Loucy (cell line): ENCODE measurements at regions not wholly inside any gene's neighbourhood (a gene's known extent, or its start where the extent isn't known, plus 50 kb on each side); places are given as distances from the start of the nearest gene placed in this dataset.

Experiments
- H2AFZ ChIP-seq: fragments of 200-600 bp; sonication (generic); 2 replicates; pipeline ENCODE4 v1.6.0; 2016; ENCODE audit warnings: antibody characterized with exemption, mild to moderate bottlenecking, low read length, moderate library complexity
- H3F3A ChIP-seq: fragments of 200-600 bp; 2 replicates; pipeline ENCODE4 v1.6.0; 2016; ENCODE audit warnings: antibody characterized with exemption, low read depth, mild to moderate bottlenecking
- H3K27me3 ChIP-seq: fragments of 200-600 bp; sonication (generic); 2 replicates; pipeline ENCODE4 v1.6.1; 2014; ENCODE audit warnings: low read length, mild to moderate bottlenecking; ENCODE audit not compliant: insufficient read depth, poor library complexity, severe bottlenecking
- H3K36me3 ChIP-seq: fragments of 200-600 bp; sonication (generic); 2 replicates; pipeline ENCODE4 v1.6.1; 2016; ENCODE audit warnings: low read length; ENCODE audit not compliant: insufficient read depth
- H3K4me1 ChIP-seq: fragments of 200-600 bp; sonication (generic); 2 replicates; pipeline ENCODE4 v1.5.1; 2014; ENCODE audit warnings: low read length, mild to moderate bottlenecking; ENCODE audit not compliant: insufficient read depth, poor library complexity, severe bottlenecking
- H3K4me2 ChIP-seq: fragments of 200-600 bp; sonication (generic); 2 replicates; pipeline ENCODE4 v1.6.0; 2014; ENCODE audit warnings: antibody characterized with exemption, low read length, low read depth, mild to moderate bottlenecking; ENCODE audit not compliant: poor library complexity, severe bottlenecking
- H3K4me3 ChIP-seq: fragments of 200-600 bp; sonication (generic); 2 replicates; pipeline ENCODE4 v1.5.1; 2014; ENCODE audit warnings: low read length, mild to moderate bottlenecking, mixed read lengths; ENCODE audit not compliant: poor library complexity, severe bottlenecking
- H3K79me2 ChIP-seq: fragments of 200-600 bp; sonication (generic); 2 replicates; pipeline ENCODE4 v1.6.1; 2014; ENCODE audit warnings: low read length; ENCODE audit not compliant: insufficient read depth
- H3K9ac ChIP-seq: fragments of 200-600 bp; sonication (generic); 2 replicates; pipeline ENCODE4 v1.6.0; 2014; ENCODE audit warnings: mild to moderate bottlenecking, low read depth, low read length, moderate library complexity; ENCODE audit not compliant: poor library complexity, severe bottlenecking
- H3K9me2 ChIP-seq: fragments of 200-600 bp; sonication (generic); replicated peaks from 2 replicates; pipeline ENCODE4 v1.6.1; 2016; ENCODE audit warnings: low read depth, low read length, mixed read lengths
- H3K9me3 ChIP-seq: fragments of 200-600 bp; sonication (generic); 2 replicates; pipeline ENCODE4 v1.6.1; 2014; ENCODE audit warnings: mild to moderate bottlenecking, antibody characterized with exemption, low read length, low read depth; ENCODE audit not compliant: insufficient read depth
- H4K20me1 ChIP-seq: fragments of 200-600 bp; sonication (generic); 2 replicates; pipeline ENCODE4 v1.6.0; 2014; ENCODE audit warnings: antibody characterized with exemption, low read length, mild to moderate bottlenecking; ENCODE audit not compliant: insufficient read depth, poor library complexity, severe bottlenecking
- CTCF ChIP-seq: fragments of 200-600 bp; sonication (generic); conservative IDR thresholded peaks from 2 replicates; pipeline ENCODE4 v1.5.1; 2014; ENCODE audit warnings: mild to moderate bottlenecking, antibody characterized with exemption, low read length
- EZH2phosphoT487 ChIP-seq: fragments of 200-600 bp; IDR thresholded peaks from 2 replicates; pipeline ENCODE4 v1.6.1; 2018; ENCODE audit warnings: antibody characterized with exemption, mild to moderate bottlenecking, moderate library complexity, borderline replicate concordance

GRCh38 chr9:23120630-23121029 is 674.0 kb downstream of the DMRTA1 start:
- no peaks in the 10 kb centered on the region for H3K9me3 ChIP-seq
- H3K4me3 ChIP-seq = no peak overlapping the region
- H3K9me2 ChIP-seq = no peaks in the 10 kb centered on the region
- H3K4me1 ChIP-seq = no peaks in the 10 kb centered on the region
- H3K79me2 ChIP-seq = no peaks in the 10 kb centered on the region
- no peak overlapping the region for H2AFZ ChIP-seq
- no peak for TF ChIP-seq EZH2phosphoT487
- no peak overlapping the region for H3K9ac ChIP-seq
- H3K36me3 ChIP-seq = no peaks in the 10 kb centered on the region
- H3F3A ChIP-seq = no peaks in the 10 kb centered on the region
- H3K27me3 ChIP-seq = no peaks in the 10 kb centered on the region
- no peak overlapping the region for H3K4me2 ChIP-seq
- no peaks in the 10 kb centered on the region for H4K20me1 ChIP-seq

GRCh38 chr9:23123048-23123632 is 676.5 kb downstream of the DMRTA1 start:
- no peak overlapping the region for H3K4me3 ChIP-seq
- no peaks in the 10 kb centered on the region for H3K9me2 ChIP-seq
- no peak overlapping the region for H2AFZ ChIP-seq
- H3K9me3 ChIP-seq = no peaks in the 10 kb centered on the region
- H3K36me3 ChIP-seq = no peaks in the 10 kb centered on the region
- no peaks in the 10 kb centered on the region for H4K20me1 ChIP-seq
- H3F3A ChIP-seq = no peaks in the 10 kb centered on the region
- no peaks in the 10 kb centered on the region for H3K4me1 ChIP-seq
- no peak overlapping the region for H3K4me2 ChIP-seq
- H3K79me2 ChIP-seq = no peaks in the 10 kb centered on the region
- H3K27me3 ChIP-seq = no peaks in the 10 kb centered on the region
- no peak overlapping the region for H3K9ac ChIP-seq
- TF ChIP-seq EZH2phosphoT487 (no peak), CTCF (peak; percentile 69)

- H3F3A ChIP-seq = no peaks in the 10 kb centered on the region
These were observed 680.6 kb downstream of the ELAVL2 start for GRCh38 chr9:23145467-23145866.

More at GRCh38 chr9:23145467-23145866, 680.6 kb downstream of the ELAVL2 start:
- Histone ChIP-seq H4K20me1 (no peaks in the 10 kb centered on the region), H2AFZ (no peak overlapping the region), H3K4me3 (no peak overlapping the region), H3K4me1 (no peaks in the 10 kb centered on the region), H3K79me2 (no peaks in the 10 kb centered on the region), H3K9me2 (no peaks in the 10 kb centered on the region), H3K27me3 (no peaks in the 10 kb centered on the region), H3K9ac (no peak overlapping the region), H3K9me3 (peaks cover 2% of the 10 kb centered on the region; the same call in 1 of the 2 replicates), H3K4me2 (no peak overlapping the region), H3K36me3 (no peaks in the 10 kb centered on the region)
- no peak for TF ChIP-seq EZH2phosphoT487
- TF ChIP-seq CTCF = no peak
